SU-DHL-6 (cell line): ENCODE measurements at regions not wholly inside any gene's neighbourhood (a gene's known extent, or its start where the extent isn't known, plus 50 kb on each side); places are given as distances from the start of the nearest gene placed in this dataset.

ENCODE experiments used
- EZH2phosphoT487 ChIP-seq: fragments of 200-600 bp; sonication (generic), shearing (Covaris generic); conservative IDR thresholded peaks from 2 replicates; pipeline ENCODE4 v1.6.1; 2018; ENCODE audit warnings: mild to moderate bottlenecking, antibody characterized with exemption, low read length, moderate library complexity, mixed read lengths
- TF ChIP-seq, protein P1 (sequence below): fragments of 200-600 bp; sonication (generic); IDR thresholded peaks from one replicate; pipeline ENCODE4 v1.5.1; 2017; ENCODE audit warnings: antibody characterized with exemption, mild to moderate bottlenecking, low read length, moderate library complexity; ENCODE audit not compliant: insufficient read depth, poor library complexity, severe bottlenecking

DNA sequence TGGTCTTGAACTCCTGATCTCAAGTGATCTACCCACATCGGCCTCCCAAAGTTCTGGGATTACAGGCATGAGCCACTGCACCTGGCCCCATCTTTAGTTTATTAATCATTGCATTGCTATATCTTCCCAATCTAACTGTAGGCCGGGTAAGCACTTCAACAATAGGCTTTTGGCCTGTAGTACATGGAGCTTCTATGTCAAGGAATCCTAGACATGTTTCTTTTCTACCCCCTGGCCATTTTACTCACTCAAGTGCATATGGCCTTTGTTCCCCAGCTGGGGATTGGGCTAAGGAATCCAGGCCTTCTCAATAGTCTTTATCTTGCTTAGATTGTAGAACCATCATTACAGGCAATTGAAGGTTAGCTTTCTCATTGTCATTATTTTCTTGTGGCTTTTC, 122.3 kb upstream of the MBNL1 start:
- TF ChIP-seq, protein P1, sequence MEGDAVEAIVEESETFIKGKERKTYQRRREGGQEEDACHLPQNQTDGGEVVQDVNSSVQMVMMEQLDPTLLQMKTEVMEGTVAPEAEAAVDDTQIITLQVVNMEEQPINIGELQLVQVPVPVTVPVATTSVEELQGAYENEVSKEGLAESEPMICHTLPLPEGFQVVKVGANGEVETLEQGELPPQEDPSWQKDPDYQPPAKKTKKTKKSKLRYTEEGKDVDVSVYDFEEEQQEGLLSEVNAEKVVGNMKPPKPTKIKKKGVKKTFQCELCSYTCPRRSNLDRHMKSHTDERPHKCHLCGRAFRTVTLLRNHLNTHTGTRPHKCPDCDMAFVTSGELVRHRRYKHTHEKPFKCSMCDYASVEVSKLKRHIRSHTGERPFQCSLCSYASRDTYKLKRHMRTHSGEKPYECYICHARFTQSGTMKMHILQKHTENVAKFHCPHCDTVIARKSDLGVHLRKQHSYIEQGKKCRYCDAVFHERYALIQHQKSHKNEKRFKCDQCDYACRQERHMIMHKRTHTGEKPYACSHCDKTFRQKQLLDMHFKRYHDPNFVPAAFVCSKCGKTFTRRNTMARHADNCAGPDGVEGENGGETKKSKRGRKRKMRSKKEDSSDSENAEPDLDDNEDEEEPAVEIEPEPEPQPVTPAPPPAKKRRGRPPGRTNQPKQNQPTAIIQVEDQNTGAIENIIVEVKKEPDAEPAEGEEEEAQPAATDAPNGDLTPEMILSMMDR = no peak
- TF ChIP-seq EZH2phosphoT487 = no peak
